M059J (cell line): ENCODE measurements at regions not wholly inside any gene's neighbourhood (a gene's known extent, or its start where the extent isn't known, plus 50 kb on each side); places are given as distances from the start of the nearest gene placed in this dataset.
"Not testable (repeated sequence)": the region's sequence is repeated elsewhere in the genome, so short reads cannot be mapped to it uniquely, and the experiment has no call there.

Experiments
- DNase-seq: peaks from one replicate; pipeline ENCODE4 v3.0.0-alpha.2; 2012; ENCODE audit warnings: low read depth

- no peak for DNase-seq
These were observed 831.0 kb downstream of the SEMA5A start for GRCh38 chr5:8714861-8715260.

DNA sequence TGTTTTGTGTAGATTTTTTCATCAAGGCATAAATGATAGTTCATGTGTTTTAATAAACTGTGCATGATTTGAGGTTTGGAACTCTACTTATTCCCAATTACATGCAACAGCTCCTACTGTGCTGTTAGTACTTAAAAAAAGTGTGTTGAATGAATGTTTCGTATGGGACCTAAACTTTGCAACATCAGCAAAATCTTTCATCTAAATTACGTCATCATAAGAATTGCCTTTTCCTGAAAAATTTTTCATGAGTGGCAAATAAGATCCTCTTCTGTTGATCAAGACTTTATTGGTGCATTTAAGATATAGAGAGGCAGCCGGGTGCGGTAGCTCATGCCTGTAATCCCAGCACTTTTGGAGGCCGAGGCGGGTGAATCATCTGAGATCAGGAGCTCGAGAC, 826.1 kb downstream of the SEMA5A start:
- no peak for DNase-seq

- DNase-seq, result no peak
These were observed 825.4 kb downstream of the SEMA5A start for GRCh38 chr5:8720506-8720905.

GRCh38 chr5:8721536-8721935, 824.3 kb downstream of the SEMA5A start:
- no peak for DNase-seq

- peak; percentile 75 for DNase-seq
These were observed 819.4 kb downstream of the SEMA5A start for GRCh38 chr5:8726383-8727036.

- no peak for DNase-seq
These were observed 818.5 kb downstream of the SEMA5A start for GRCh38 chr5:8727396-8727795.

GRCh38 chr5:8729437-8729836, 816.4 kb downstream of the SEMA5A start:
- DNase-seq, result peak; percentile 38

- DNase-seq, result peak; percentile 89
These were observed 815.7 kb downstream of the SEMA5A start for GRCh38 chr5:8730194-8730593.

- not testable (repeated sequence) for DNase-seq
These were observed 814.8 kb downstream of the SEMA5A start for GRCh38 chr5:8731110-8731509.

- no peak for DNase-seq
These were observed 805.3 kb downstream of the SEMA5A start for GRCh38 chr5:8740595-8740994.

- no peak for DNase-seq
These were observed 796.3 kb downstream of the SEMA5A start for GRCh38 chr5:8749556-8749955.

DNA sequence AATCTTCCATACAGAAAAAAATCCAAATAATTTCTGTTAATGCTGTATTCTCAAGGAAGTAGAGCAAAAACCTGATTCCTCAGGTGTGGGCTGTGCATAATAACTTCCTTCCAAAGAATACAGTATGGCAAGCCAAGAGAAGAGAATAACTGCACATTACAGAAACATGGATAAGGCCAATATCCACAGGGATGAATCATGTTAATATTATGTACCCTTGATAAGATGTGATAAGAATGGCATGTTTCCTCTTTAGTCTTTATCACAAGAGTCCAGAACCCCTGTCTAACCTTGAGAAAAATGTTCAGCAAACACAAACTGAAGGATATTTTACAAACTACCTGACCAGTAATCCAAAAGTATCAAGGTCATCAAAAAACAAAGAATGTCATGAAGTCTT, 795.8 kb downstream of the SEMA5A start:
- no peak for DNase-seq

DNA sequence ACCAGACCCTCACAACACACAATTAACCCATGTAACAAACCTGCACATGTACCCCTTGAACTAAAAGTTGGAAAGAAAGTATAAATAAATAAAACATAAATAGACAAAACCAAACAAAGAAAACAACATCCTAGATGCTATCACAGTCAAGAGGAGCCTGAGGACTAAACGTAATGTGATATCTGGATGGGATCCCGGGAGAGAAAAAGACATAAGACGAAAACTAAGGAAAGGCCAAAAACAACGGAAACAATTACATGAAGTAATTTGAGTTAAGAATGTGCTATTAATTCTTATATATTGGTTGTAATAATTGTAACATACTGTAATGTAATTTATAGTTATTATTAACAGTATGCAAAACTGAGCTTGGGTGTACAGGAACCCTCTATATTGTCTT, 793.9 kb downstream of the SEMA5A start:
- DNase-seq, result no peak

DNA sequence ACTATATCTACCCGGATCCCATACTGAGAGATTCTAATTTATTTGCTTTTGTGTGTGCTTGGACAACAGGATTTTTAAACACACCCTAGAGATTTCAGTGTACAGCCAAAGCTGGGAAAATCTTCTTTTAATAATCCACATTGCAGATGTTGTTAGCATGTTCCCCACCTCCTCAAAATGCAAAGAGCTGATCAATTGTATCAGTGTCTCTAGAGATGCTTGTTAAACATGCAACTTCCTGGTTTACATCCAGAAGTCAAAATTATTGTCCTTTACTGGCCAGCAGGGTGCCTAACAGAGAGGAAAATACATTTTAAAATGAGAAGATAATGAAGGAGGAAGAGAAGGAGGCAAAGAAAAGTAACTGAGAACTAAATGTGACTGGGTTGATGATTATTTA, 793.3 kb downstream of the SEMA5A start:
- DNase-seq, result no peak

DNA sequence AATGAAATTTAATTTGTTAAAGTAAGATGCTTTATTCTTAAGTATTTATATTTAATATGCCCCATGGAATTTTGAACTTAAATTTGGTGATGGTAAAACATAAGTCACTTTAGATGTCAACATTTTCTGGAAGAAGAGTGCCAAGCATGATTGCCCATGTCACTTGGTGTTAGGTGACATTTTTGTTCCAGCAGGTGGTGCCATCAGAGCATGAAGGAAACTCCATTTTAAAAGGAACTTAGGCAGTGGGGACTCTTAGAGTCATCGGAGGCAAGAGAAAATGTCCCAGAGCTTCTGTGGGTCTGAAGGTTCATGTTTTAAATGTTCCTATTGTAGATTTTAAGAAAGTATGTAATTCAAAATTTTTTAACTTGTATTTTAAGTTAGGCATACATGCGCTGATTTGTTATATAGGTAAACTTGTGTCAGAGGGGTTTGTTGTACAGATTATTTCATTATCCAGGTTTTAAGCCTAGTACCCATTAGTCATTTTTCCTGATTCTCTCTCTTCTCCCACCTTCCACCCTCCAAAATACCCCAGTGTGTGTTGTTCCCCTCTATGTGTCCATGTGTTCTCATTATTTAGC, 789.3 kb downstream of the SEMA5A start:
- DNase-seq, result peak; percentile 72

- no peak for DNase-seq
These were observed 780.0 kb downstream of the SEMA5A start for GRCh38 chr5:8765886-8766285.

DNA sequence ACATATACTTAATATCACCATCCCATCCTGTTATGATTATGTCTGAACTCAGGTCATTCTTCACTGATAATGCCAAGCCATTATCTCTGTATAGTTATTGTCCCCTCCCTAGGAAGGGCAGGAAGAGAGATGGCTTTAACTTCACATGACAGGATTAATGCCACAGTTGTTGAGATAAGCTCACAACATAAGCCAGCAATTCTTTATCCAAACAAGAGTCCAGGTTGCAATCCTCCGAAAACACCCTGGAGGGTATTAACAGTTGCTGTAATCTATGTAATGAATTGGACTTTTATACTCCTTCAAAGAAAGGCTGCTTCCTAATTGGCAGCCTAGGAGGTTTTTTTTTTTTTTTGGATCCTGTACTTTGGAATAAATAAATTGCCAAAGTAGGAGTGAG, 779.4 kb downstream of the SEMA5A start:
- DNase-seq, result no peak

GRCh38 chr5:8767111-8767510, 778.8 kb downstream of the SEMA5A start:
- no peak for DNase-seq

DNA sequence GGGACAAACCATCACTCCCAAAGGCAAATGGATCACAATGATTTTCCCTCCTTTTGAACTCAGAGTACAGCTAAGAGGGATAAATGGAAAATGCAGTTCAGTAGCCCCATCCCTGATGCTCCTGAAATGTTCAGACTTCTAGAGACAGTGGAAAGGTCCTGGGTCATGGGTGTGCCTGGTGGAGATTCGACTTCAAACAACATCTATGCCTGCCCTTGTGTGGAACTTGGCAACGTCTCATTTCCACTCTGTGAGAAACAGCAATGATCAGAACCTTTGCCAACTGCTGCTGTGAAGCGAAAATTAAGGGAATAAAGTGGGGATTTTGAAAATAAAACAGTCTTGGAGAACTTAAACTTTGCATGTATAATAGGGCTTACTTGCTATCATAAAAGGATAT, 778.1 kb downstream of the SEMA5A start:
- DNase-seq, result no peak

- DNase-seq, result no peak
These were observed 776.2 kb downstream of the SEMA5A start for GRCh38 chr5:8769631-8770030.

GRCh38 chr5:8770431-8770830, 775.4 kb downstream of the SEMA5A start:
- DNase-seq, result no peak

DNA sequence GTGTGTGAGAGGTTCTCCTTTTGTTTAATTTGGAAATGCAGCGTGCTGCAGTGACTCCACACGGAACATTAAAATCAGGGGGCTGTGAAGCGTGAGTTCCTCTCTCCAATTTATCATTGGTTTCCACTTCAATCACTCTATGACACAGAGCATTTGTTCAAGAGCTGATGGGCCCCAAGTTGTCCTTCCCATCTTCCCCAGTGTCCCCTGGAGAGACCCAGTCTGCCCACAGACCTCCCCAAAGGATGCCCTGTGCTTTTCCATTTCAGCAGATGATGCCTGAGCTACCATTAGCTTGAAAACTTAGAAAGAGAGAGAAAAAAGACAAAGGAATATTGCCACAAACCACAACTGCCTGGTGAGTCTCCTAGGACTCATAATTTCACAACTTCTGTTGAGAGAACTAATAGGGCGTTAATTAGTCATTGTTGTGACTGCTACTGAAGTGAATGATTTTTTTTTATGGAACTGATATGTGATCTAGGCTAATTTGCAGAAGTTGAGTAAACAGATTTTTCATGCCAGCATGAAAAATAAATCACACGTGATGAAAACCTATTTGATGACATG, 772.7 kb downstream of the SEMA5A start:
- DNase-seq, result peak; percentile 63

DNA sequence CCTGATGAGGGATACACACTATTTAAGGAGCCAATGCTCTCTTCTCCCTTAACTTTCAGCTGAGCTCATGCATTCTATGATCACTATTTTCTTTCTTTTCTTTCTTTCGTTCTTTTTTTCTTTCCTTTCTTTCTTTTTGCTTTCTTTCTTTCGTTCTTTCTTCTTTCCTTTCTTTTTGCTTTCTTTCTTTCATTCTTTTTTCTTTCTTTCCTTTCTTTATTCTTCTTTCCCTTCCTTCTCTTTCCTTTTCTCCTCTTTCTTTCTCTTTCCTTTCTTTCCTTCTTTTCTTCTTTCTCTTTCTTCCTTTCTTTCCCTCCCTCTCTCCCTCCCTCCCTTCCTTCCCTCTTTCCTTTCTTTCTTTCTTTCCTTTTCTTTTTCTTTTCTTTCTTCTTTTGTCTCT, 761.2 kb downstream of the SEMA5A start:
- DNase-seq, result no peak

DNA sequence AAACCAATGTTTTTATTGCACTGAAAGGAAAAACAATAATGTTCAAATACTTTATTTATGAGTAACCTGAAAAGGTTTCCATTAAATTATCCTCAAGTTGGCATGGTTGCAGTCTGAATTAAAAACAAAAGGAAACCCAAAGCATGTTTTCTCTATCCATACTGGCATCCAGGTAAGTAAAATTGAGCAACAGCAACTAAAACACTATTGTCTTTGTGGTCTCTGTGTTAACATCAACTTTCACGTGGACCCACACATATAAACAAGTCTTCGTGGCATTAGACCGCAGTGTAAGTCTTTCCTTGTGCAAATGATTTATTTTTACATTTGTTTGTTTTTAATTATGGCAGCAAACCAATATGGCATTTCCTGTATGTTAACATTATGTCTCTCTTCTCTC, 757.6 kb downstream of the SEMA5A start:
- peak; percentile 84 for DNase-seq
